ENCODE measurements at regions not wholly inside any gene's neighbourhood (a gene's known extent, or its start where the extent isn't known, plus 50 kb on each side); places are given as distances from the start of the nearest gene placed in this dataset.
"Not testable (repeated sequence)": the region's sequence is repeated elsewhere in the genome, so short reads cannot be mapped to it uniquely, and the experiment has no call there.

- DNase-seq (ENCODE audit: low read depth): no peak
Measured at GRCh38 chr1:222065234-222065633, 323.3 kb upstream of the DUSP10 start.

GRCh38 chr1:222064388-222065211, 322.7 kb upstream of the DUSP10 start:
- no peak for DNase-seq (ENCODE audit: low read depth)

DNA sequence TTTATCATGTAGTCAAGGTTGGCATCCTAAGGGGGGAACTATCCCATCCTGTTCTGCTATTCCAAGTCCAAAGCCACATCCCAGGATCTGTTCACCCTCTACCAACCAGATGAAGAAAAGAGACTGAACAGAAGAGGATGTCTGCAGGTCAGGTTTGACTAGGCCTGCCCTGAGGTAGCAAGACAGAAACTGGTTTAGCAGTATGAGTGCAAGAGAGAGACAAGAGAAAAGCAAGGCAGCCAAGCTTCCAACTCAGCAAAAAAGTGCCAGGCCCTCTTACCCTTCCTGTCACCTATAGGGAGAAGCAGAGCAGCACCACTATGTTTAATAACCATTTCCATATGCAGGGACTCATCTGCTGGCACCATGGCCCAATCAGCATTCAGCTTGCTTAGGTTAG, 320.8 kb upstream of the DUSP10 start:
- no peak for DNase-seq (ENCODE audit: low read depth)

GRCh38 chr1:222061711-222062359, 319.9 kb upstream of the DUSP10 start:
- DNase-seq (ENCODE audit: low read depth): no peak

DNA sequence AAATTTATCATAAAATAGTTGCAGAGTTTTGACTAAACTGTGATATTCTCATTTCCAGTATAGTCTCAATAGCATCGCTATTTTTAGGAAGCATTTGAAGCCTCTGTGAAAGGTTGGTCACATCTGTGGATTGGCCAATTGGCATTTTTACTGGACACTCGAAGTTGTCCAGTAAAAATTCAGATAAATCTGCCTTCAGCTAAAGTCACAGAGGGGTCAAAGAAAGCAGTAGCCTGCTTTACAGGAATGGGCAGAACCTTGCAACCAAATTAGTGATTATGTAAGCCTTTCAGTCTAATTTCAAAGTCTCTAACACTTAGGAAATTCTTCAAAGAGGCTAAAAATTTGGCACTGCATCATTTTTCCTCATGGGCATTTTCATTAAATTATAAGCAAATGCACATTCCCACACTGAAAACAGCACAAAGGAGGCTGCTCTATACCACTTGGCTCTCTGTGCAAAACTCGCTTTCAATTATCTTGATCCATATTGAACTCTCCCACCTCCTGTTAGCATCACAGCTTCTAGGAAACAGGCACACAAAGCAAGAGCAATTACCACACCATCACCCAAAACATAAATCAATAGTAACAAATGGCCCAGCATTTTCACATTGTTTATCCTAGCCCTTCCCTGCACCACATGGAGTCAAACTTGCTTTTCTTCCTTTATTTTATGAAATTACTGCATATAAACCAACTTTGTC, 318.5 kb upstream of the DUSP10 start:
- DNase-seq (ENCODE audit: low read depth): no peak

GRCh38 chr1:222058249-222058648, 316.4 kb upstream of the DUSP10 start:
- DNase-seq (ENCODE audit: low read depth): no peak

DNA sequence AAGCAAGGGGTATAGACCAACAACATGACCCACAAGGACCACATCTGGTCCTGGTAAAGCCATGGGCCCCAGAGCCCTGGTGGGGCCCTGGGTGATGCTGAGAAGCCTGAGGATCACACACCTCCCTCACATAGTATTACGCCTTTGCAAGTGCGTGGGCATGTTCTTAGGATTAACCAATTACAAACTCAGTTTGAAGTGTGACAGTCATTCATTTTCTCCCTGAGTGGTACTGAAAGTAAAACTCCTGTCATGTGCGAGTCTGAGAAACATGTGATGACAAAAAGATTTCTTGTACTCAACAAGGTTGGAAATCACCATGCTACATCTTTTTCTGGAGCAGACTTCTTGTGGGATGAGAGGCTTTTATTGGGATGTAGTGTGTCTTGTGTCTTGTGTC, 315.3 kb upstream of the DUSP10 start:
- no peak for DNase-seq (ENCODE audit: low read depth)

GRCh38 chr1:222054416-222054815, 312.5 kb upstream of the DUSP10 start:
- no peak for DNase-seq (ENCODE audit: low read depth)

DNA sequence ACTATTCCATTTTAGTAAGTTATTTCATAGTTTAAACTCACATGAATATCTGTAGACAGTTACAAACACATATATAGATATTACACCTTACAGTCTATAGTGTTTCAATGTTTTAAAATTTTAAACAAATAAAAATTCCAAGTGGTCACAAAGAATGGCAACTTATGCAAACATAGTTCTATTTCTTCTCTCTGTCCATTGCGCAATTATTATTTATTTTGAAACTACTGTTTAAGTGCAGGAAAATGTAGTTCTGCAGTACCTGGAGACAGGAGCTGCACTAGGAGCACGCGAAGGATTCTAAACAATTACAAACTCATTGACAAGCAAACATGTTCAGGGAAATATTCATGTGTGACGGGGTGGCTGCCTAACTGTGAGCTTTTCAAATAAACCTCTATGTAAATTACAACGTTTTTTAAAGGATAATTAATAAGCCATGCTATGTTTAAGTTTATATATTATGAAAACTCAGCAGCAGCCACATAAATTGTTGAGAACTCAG, 312.0 kb upstream of the DUSP10 start:
- DNase-seq (ENCODE audit: low read depth): no peak

GRCh38 chr1:222051311-222051710, 309.4 kb upstream of the DUSP10 start:
- not testable (repeated sequence) for DNase-seq (ENCODE audit: low read depth)

DNA sequence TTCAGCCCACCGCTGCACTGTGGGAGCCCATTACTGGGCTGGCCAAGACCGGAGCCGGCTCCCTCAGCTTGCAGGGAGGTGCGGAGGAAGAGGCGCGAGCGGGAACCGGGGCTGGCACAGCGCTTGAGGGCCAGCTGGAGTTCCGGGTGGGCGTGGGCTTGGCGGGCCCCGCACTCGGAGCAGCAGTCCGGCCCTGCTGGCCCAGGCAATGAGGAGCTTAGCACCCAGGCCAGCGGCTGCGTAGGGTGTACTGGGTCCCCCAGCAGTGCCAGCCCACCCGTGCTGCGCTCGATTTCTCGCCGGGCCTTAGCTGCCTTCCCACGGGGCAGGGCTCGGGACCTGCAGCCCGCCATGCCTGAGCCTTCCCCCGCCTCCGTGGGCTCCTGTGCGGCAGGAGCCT, 307.8 kb upstream of the DUSP10 start:
- not testable (repeated sequence) for DNase-seq (ENCODE audit: low read depth)

GRCh38 chr1:222049176-222049575, 307.3 kb upstream of the DUSP10 start:
- no peak for DNase-seq (ENCODE audit: low read depth)

- DNase-seq (ENCODE audit: low read depth): no peak
Measured at GRCh38 chr1:222048094-222048595, 306.3 kb upstream of the DUSP10 start.

DNA sequence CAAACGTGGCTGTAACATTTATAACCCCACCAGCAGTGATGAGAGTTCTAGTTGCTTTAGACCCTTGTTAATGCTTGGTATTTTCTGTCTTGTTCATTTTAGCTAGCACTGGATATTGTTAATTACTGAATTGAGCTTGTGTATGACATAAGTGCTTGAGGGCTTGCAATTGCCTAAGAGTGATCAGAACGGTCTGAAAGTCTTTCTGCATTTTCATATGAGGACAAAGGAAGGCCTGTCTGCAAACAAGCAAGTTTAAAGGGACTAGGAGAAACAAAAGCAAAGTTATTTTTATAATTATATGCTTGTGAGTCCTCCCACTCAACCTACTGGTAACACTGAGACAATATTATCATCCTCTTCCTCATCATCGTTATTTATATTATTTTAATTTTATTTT, 305.5 kb upstream of the DUSP10 start:
- DNase-seq (ENCODE audit: low read depth): no peak

DNA sequence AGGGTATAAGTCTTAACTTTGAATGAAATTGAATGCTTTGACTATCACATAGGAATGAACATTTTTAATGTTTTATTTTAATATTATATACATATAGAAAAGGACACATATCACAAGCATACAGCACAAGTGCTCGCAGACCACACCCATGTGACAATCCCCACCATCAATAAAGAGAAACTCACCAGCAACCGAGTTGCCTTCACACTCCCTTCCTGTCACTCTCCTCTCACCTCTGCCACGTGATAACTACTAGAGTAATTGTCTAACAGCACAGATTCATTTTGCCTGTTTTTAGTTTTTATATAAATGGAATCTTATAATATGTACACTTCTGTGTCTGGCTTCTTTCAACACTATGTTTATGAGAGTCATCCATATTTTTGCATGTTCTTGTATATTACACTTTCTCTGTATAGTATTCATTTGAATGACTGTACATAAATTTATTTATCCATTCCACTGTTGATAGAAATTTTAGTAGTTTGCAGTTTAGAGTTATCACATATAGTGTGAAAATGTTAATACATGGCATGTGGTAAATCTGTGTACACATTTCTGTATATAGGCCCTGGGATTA, 304.9 kb upstream of the DUSP10 start:
- DNase-seq (ENCODE audit: low read depth): no peak

- no peak for DNase-seq (ENCODE audit: low read depth)
Measured at GRCh38 chr1:222045786-222046185, 303.9 kb upstream of the DUSP10 start.

DNA sequence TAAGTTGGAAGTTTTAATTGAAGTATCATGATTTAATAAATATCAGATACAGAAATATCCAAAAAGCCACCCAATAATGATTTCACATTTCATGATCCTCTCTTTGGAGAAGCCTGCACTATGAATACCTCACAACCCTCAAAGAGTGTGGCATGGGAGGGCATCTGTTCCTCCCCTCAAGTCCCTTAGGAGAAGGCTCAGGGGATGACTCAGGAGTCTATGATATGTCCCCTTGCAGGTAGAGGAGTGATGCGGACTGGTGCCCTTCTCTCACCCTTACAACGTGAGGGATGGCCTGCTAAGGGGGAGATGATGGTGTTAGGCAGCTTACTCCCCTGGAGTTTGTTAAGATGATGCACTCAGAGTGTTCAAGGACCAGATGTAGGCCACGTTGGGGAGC, 303.3 kb upstream of the DUSP10 start:
- DNase-seq (ENCODE audit: low read depth): no peak

- no peak for DNase-seq (ENCODE audit: low read depth)
Measured at GRCh38 chr1:222043444-222044292, 301.8 kb upstream of the DUSP10 start.

DNA sequence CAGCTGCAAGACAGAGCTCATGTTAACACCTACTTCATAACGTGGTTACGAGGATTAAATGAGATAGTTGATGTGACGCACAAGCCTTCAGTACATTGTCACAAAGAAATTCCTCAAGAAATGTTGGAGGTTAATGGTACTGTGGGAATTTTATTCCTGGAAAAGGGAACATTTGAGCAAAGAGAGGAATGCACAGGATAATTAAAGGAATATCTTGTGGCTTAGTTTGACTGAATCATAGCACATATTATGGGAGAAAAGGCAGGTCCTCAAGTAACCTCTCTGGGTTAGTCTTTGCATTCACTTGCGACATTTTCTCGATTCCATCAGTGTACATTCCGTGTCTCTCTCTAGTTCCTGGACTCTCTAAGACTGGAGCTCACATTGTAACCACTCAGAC, 300.2 kb upstream of the DUSP10 start:
- DNase-seq (ENCODE audit: low read depth): no peak

DNA sequence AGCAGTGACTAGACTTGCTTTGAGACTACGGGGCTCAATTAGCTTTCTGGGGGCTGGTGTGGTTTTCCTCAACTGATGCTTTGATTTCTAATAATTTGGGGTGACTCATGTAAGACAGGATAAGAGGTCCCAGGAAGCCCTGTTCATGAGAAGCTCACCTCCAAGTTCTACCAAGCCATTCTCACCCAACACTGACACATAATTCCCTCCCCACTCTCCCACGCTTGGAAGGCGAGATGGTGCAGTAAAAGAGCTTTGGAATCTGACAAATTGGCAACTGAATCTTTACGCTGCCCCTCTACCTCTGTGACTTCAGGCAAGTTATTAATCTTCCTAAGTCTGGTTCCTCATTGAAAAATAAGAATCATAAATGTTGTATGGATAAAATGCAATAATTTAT, 299.1 kb upstream of the DUSP10 start:
- no peak for DNase-seq (ENCODE audit: low read depth)

GRCh38 chr1:222040121-222040805, 298.4 kb upstream of the DUSP10 start:
- no peak for DNase-seq (ENCODE audit: low read depth)

Measured in stimulated activated CD4-positive, alpha-beta T cell treated with anti-CD3 and anti-CD28 coated beads, Interleukin-2, amount 100 ng/mL, for 4 hours (primary cell).